DOHH2 (cell line): ENCODE measurements at regions not wholly inside any gene's neighbourhood (a gene's known extent, or its start where the extent isn't known, plus 50 kb on each side); places are given as distances from the start of the nearest gene placed in this dataset.

ENCODE experiments used
- H3F3A ChIP-seq: fragments of 200-600 bp; sonication (generic), shearing (Covaris generic); 2 replicates; pipeline ENCODE4 v1.6.0; 2016; ENCODE audit warnings: antibody characterized with exemption, mild to moderate bottlenecking; ENCODE audit not compliant: control insufficient read depth, insufficient read depth
- H3K27ac ChIP-seq: fragments of 200-600 bp; sonication (generic); 2 replicates; pipeline ENCODE4 v1.5.1; 2014; ENCODE audit warnings: low read depth, mild to moderate bottlenecking, low read length, moderate library complexity
- H3K27me3 ChIP-seq: fragments of 200-600 bp; sonication (generic); 2 replicates; pipeline ENCODE4 v1.6.1; 2014; ENCODE audit warnings: mild to moderate bottlenecking, low read length, mixed read lengths; ENCODE audit not compliant: control insufficient read depth
- H3K36me3 ChIP-seq: fragments of 200-600 bp; sonication (generic); 2 replicates; pipeline ENCODE4 v1.6.1; 2014; ENCODE audit warnings: mild to moderate bottlenecking, low read length, moderate library complexity, mixed read lengths; ENCODE audit not compliant: control insufficient read depth
- H3K4me1 ChIP-seq: fragments of 200-600 bp; sonication (generic); 2 replicates; pipeline ENCODE4 v1.6.1; 2014; ENCODE audit warnings: mild to moderate bottlenecking, low read length, mixed read lengths; ENCODE audit not compliant: control insufficient read depth
- H3K4me2 ChIP-seq: fragments of 200-600 bp; sonication (generic); 2 replicates; pipeline ENCODE4 v1.6.0; 2014; ENCODE audit warnings: mild to moderate bottlenecking, low read length, moderate library complexity
- H3K4me3 ChIP-seq: fragments of 200-600 bp; sonication (generic); 2 replicates; pipeline ENCODE4 v1.5.1; 2014; ENCODE audit warnings: mild to moderate bottlenecking, low read length, mixed read lengths
- H3K79me2 ChIP-seq: fragments of 200-600 bp; sonication (generic); 2 replicates; pipeline ENCODE4 v1.6.1; 2014; ENCODE audit warnings: mild to moderate bottlenecking, low read length, mixed read lengths; ENCODE audit not compliant: control insufficient read depth
- H3K9me2 ChIP-seq: fragments of 200-600 bp; sonication (generic); replicated peaks from 2 replicates; pipeline ENCODE4 v1.6.1; 2014; ENCODE audit warnings: mild to moderate bottlenecking, low read length, mixed read lengths; ENCODE audit not compliant: control insufficient read depth
- H3K9me3 ChIP-seq: fragments of 200-600 bp; sonication (generic); 2 replicates; pipeline ENCODE4 v1.6.1; 2014; ENCODE audit warnings: antibody characterized with exemption, low read length, mixed read lengths; ENCODE audit not compliant: control insufficient read depth, insufficient read depth
- H4K20me1 ChIP-seq: fragments of 200-600 bp; sonication (generic); 2 replicates; pipeline ENCODE4 v1.6.0; 2014; ENCODE audit warnings: low read depth, mild to moderate bottlenecking, antibody characterized with exemption, low read length, moderate library complexity; ENCODE audit not compliant: control insufficient read depth, insufficient read depth
- EZH2phosphoT487 ChIP-seq: fragments of 200-600 bp; sonication (generic); IDR thresholded peaks from 2 replicates; pipeline ENCODE4 v1.6.1; 2017; ENCODE audit warnings: borderline replicate concordance, mild to moderate bottlenecking, antibody characterized with exemption, low read length, moderate library complexity, mixed read lengths
- TF ChIP-seq, protein P1 (sequence below): fragments of 200-600 bp; sonication (generic); IDR thresholded peaks from one replicate; pipeline ENCODE4 v1.5.1; 2014; ENCODE audit warnings: antibody characterized with exemption, mild to moderate bottlenecking, low read depth, low read length; ENCODE audit not compliant: poor library complexity, severe bottlenecking

DNA sequence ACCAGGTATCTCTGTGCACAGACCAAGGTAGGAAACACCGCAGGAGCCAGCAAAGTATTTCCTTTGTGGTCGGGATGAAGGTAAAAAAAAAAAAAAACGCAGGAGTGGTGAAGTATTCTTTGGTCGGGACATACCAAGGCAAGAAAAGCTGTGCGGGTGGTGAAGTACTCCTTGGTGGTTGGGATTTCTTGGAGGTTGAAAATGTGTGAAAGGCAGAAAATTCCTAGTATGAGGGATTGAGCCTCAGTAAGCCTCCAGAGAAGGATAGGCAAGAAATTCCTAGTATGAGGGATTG lies 802.6 kb downstream of the PLA2G4A start:
- Histone ChIP-seq H4K20me1 (no peaks in the 10 kb centered on the region), H3K36me3 (no peaks in the 10 kb centered on the region), H3K4me1 (no peaks in the 10 kb centered on the region), H3K27ac (no peak overlapping the region), H3F3A (no peaks in the 10 kb centered on the region), H3K9me2 (no peaks in the 10 kb centered on the region), H3K79me2 (no peaks in the 10 kb centered on the region), H3K27me3 (no peaks in the 10 kb centered on the region), H3K4me2 (no peak overlapping the region), H3K4me3 (no peak overlapping the region), H3K9me3 (0 out of 2 replicates have a peak, but pooled peaks cover 4% of the 10 kb centered on the region)
- TF ChIP-seq, protein P1, sequence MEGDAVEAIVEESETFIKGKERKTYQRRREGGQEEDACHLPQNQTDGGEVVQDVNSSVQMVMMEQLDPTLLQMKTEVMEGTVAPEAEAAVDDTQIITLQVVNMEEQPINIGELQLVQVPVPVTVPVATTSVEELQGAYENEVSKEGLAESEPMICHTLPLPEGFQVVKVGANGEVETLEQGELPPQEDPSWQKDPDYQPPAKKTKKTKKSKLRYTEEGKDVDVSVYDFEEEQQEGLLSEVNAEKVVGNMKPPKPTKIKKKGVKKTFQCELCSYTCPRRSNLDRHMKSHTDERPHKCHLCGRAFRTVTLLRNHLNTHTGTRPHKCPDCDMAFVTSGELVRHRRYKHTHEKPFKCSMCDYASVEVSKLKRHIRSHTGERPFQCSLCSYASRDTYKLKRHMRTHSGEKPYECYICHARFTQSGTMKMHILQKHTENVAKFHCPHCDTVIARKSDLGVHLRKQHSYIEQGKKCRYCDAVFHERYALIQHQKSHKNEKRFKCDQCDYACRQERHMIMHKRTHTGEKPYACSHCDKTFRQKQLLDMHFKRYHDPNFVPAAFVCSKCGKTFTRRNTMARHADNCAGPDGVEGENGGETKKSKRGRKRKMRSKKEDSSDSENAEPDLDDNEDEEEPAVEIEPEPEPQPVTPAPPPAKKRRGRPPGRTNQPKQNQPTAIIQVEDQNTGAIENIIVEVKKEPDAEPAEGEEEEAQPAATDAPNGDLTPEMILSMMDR, result no peak
- TF ChIP-seq EZH2phosphoT487, result no peak

DNA sequence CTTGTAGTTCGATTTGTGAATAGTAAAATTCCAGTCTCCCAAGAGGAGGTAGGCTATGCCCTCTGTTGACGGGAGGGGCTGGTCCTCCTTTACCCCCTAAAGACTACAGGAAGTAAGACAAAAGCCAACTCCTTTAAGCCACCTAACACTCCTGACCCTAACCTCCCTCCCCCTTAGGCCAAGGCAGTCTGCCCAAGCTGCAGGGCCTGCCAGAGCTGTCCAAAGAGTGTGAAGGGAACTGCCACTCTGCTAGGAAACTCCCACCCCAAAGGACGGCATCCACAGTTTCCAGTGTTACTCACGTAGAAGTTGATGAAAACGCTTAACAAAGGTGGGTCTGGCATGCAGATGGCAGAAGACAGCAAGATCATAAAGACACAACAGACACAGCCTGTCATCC lies 803.2 kb downstream of the PLA2G4A start:
- Histone ChIP-seq H3F3A (no peaks in the 10 kb centered on the region), H3K4me2 (no peak overlapping the region), H3K9me3 (0 out of 2 replicates have a peak, but pooled peaks cover 4% of the 10 kb centered on the region), H3K9me2 (no peaks in the 10 kb centered on the region), H3K79me2 (no peaks in the 10 kb centered on the region), H3K27me3 (no peaks in the 10 kb centered on the region), H3K36me3 (no peaks in the 10 kb centered on the region), H3K27ac (no peak overlapping the region), H3K4me1 (no peaks in the 10 kb centered on the region), H4K20me1 (no peaks in the 10 kb centered on the region), H3K4me3 (no peak overlapping the region)
- TF ChIP-seq EZH2phosphoT487, result no peak
- TF ChIP-seq, protein P1, result no peak

DNA sequence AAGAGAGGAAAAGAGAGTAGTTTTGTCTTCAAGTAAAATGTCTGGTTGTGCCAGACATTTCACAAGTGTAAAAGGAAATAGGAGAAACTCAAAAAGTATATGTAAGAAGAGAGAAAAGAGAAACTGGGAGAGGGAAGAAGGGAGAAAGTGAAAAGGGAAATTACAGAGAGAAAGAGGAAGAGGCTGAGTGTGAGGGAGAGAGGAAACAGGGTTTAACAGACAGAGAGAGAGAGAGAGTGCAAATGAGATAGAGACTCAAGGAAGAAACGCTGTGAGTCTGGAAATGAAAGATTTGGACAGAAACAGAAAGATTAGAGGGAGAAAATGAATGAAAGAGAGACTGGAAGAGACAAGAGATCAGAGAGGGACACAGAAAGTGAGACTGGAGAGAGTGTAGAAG lies 806.2 kb downstream of the PLA2G4A start:
- H3K4me2 ChIP-seq, result no peak overlapping the region
- no peaks in the 10 kb centered on the region for H4K20me1 ChIP-seq
- H3K36me3 ChIP-seq, result no peaks in the 10 kb centered on the region
- H3K4me3 ChIP-seq, result no peak overlapping the region
- 0 out of 2 replicates have a peak, but pooled peaks cover 4% of the 10 kb centered on the region for H3K9me3 ChIP-seq
- H3K27ac ChIP-seq, result no peak overlapping the region
- H3K9me2 ChIP-seq, result no peaks in the 10 kb centered on the region
- H3K4me1 ChIP-seq, result no peaks in the 10 kb centered on the region
- H3K79me2 ChIP-seq, result no peaks in the 10 kb centered on the region
- H3F3A ChIP-seq, result no peaks in the 10 kb centered on the region
- TF ChIP-seq EZH2phosphoT487, result no peak
- TF ChIP-seq, protein P1, result no peak
- no peaks in the 10 kb centered on the region for H3K27me3 ChIP-seq
